Progenitor cell of endocrine pancreas (in vitro differentiated cells): ENCODE measurements at regions not wholly inside any gene's neighbourhood (a gene's known extent, or its start where the extent isn't known, plus 50 kb on each side); places are given as distances from the start of the nearest gene placed in this dataset.

Source experiments
- DNase-seq: peaks from one replicate; pipeline ENCODE4 v3.0.0; 2021; ENCODE audit warnings: low spot score; ENCODE audit not compliant: unreplicated experiment
- H3K27ac Mint-ChIP-seq: 2 replicates; pipeline ENCODE4 v1.8.0; 2021; ENCODE audit warnings: mild to moderate bottlenecking, moderate library complexity, mixed read lengths
- H3K27me3 Mint-ChIP-seq: 2 replicates; pipeline ENCODE4 v1.8.0; 2021; ENCODE audit warnings: mixed read lengths
- H3K36me3 Mint-ChIP-seq: 2 replicates; pipeline ENCODE4 v1.8.0; 2022; ENCODE audit warnings: mixed read lengths; ENCODE audit not compliant: insufficient read depth
- H3K4me1 Mint-ChIP-seq: 2 replicates; pipeline ENCODE4 v1.8.0; 2021; ENCODE audit warnings: low read depth, mixed read lengths
- H3K4me3 Mint-ChIP-seq: 2 replicates; pipeline ENCODE4 v1.8.0; 2021; ENCODE audit warnings: low read depth, mild to moderate bottlenecking, moderate library complexity, mixed read lengths
- H3K9me3 Mint-ChIP-seq: 2 replicates; pipeline ENCODE4 v1.8.0; 2021; ENCODE audit warnings: low read depth, mixed read lengths
- TF ChIP-seq, protein P1 (sequence below): fragments of 200-600 bp; sonication (generic); IDR thresholded peaks from one replicate; pipeline ENCODE4 v1.5.0; 2021; ENCODE audit warnings: antibody characterized with exemption, mild to moderate bottlenecking; ENCODE audit not compliant: unreplicated experiment

DNA sequence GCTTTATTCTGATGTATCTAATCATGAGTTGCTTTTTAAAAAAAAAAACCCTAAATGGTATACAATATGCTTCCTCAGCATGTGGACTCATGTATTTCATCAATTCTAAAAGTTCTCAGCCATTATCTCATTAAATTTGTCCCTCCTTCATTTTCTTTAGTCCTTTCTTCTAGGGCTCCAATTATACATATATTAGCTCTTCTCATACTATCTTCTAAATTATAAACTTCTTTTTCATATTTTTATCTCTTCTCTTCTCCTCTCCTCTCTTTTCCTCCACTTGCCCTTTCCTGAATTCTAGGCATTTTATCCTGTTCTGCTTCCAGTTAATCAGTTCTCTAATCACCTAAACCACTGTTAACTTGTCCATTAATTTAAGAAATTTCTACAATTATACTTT, 55.0 kb upstream of the IL33 start:
- H3K36me3 Mint-ChIP-seq = peaks cover 2% of the 10 kb centered on the region
- TF ChIP-seq, protein P1, sequence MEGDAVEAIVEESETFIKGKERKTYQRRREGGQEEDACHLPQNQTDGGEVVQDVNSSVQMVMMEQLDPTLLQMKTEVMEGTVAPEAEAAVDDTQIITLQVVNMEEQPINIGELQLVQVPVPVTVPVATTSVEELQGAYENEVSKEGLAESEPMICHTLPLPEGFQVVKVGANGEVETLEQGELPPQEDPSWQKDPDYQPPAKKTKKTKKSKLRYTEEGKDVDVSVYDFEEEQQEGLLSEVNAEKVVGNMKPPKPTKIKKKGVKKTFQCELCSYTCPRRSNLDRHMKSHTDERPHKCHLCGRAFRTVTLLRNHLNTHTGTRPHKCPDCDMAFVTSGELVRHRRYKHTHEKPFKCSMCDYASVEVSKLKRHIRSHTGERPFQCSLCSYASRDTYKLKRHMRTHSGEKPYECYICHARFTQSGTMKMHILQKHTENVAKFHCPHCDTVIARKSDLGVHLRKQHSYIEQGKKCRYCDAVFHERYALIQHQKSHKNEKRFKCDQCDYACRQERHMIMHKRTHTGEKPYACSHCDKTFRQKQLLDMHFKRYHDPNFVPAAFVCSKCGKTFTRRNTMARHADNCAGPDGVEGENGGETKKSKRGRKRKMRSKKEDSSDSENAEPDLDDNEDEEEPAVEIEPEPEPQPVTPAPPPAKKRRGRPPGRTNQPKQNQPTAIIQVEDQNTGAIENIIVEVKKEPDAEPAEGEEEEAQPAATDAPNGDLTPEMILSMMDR = no peak
- peaks cover 25% of the 10 kb centered on the region for H3K9me3 Mint-ChIP-seq
- H3K4me1 Mint-ChIP-seq = no peaks in the 10 kb centered on the region
- DNase-seq = no peak
- no peaks in the 10 kb centered on the region for H3K27me3 Mint-ChIP-seq
- no peak overlapping the region for H3K27ac Mint-ChIP-seq
- no peak overlapping the region for H3K4me3 Mint-ChIP-seq

DNA sequence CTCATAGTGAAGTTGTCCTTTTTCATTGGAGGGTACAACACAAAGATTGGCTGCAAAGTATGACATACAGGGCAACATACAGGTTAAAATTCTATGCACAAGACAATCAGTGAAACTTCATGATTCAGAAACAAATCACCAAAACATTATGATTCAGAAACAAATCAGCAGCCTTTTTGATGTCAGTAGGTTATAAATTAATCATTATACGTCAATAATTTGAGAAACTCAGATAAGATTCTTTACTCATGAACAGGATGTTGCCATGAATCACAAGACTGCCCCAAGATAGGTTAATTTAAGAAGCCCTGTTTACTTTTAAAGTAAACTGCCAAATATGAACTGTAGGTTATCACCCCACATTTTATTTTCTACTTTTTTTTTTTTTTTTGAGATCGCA, 62.2 kb upstream of the IL33 start:
- Mint-ChIP-seq H3K27me3 (no peaks in the 10 kb centered on the region), H3K4me1 (peaks cover 11% of the 10 kb centered on the region), H3K9me3 (peaks cover 18% of the 10 kb centered on the region), H3K36me3 (no peaks in the 10 kb centered on the region), H3K27ac (no peak overlapping the region), H3K4me3 (no peak overlapping the region)
- TF ChIP-seq, protein P1 = no peak
- no peak for DNase-seq

DNA sequence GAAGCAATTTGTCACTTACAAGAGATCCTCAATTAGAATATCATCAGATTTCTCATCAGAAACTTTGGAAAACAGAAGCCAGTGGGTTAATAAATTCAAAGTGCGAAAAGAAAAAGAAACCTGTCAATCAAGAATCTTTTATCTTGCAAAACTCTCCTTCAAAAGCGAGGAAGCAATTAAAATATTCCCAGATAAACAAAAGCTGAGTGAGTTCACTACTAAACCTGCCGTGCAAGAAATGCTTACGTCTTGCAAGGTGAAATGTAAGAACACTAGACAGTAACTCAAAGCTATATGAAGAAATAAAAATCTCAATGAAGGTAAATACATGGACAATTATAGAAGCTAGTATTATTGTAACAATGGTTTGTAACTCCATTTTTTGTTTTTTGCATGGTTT, 62.8 kb upstream of the IL33 start:
- H3K9me3 Mint-ChIP-seq = peaks cover 18% of the 10 kb centered on the region
- H3K27me3 Mint-ChIP-seq = no peaks in the 10 kb centered on the region
- H3K27ac Mint-ChIP-seq = no peak overlapping the region
- no peaks in the 10 kb centered on the region for H3K36me3 Mint-ChIP-seq
- no peak for DNase-seq
- H3K4me1 Mint-ChIP-seq = peaks cover 11% of the 10 kb centered on the region
- H3K4me3 Mint-ChIP-seq = no peak overlapping the region
- TF ChIP-seq, protein P1 = no peak

- Mint-ChIP-seq H3K9me3 (peaks cover 14% of the 10 kb centered on the region), H3K4me1 (peaks cover 11% of the 10 kb centered on the region)
- TF ChIP-seq, protein P1 = no peak
Measured at GRCh38 chr9:6150483-6150882, 65.1 kb upstream of the IL33 start.

GRCh38 chr9:6149315-6149714, 66.3 kb upstream of the IL33 start:
- Mint-ChIP-seq H3K9me3 (peaks cover 14% of the 10 kb centered on the region), H3K4me1 (peaks cover 11% of the 10 kb centered on the region), H3K27me3 (no peaks in the 10 kb centered on the region), H3K36me3 (no peaks in the 10 kb centered on the region), H3K27ac (no peak overlapping the region), H3K4me3 (no peak overlapping the region)
- no peak for DNase-seq
- TF ChIP-seq, protein P1 = no peak

More at GRCh38 chr9:6150483-6150882, 65.1 kb upstream of the IL33 start:
- Mint-ChIP-seq H3K27me3 (no peaks in the 10 kb centered on the region), H3K27ac (no peak overlapping the region), H3K36me3 (no peaks in the 10 kb centered on the region), H3K4me3 (no peak overlapping the region)
- no peak for DNase-seq
